ENCODE measurements at regions not wholly inside any gene's neighbourhood (a gene's known extent, or its start where the extent isn't known, plus 50 kb on each side); places are given as distances from the start of the nearest gene placed in this dataset.

DNA sequence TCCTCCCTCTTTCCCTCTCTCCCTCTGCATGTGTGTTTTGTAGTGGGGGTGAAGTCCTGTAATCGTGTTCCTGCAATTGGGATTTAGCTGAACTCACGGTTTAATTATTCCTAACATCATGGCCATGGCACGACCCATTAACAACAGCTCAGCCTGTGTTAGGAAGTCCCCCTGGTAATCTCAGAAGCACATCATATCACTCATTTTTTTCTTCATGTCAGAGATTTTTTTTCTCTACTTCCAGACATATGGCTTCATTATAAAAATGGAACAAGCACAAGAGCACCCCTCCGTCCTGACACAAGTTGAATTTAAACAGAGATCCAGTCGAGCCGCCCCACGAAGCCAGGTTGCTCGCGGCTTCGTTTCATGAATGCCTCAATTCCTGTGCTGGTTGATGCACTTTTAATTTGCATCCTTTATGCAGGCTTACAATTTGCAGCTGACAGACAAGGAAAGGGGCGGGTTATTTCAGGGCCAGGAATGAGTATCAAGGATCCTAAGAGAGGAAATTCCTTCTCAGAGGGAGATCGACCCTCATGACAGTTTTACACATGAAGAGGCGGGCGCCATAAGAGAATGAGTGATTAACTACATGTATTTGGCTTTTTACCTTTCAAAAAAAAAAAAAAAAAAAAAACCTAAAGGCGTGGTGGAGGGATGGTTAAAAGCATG, 192.9 kb downstream of the MAF start:
- ChIA-PET POLR2A (no interaction called here), CTCF (ENCODE audit: low intra/inter-chr PET ratio, low total read pairs) (no interaction called here)
- no peak overlapping the region for H3K4me2 ChIP-seq (ENCODE audit: low read depth, low read length)
- H3K27me3 ChIP-seq (ENCODE audit: control insufficient read depth in 1 of 2, insufficient read depth in 2 of 2, low read length in 2 of 2) = no peaks in the 10 kb centered on the region; a peak in 1 of 5 replicates
- H4K20me1 ChIP-seq (ENCODE audit: insufficient read depth, low read length) = no peaks in the 10 kb centered on the region
- no peaks in the 10 kb centered on the region for H3K36me3 ChIP-seq (replicated peaks in 1 of 2; ENCODE audit: control insufficient read depth in 1 of 2, insufficient read depth in 2 of 2, low read length in 2 of 2)
- H3K9ac ChIP-seq (ENCODE audit: insufficient read depth, low read depth, low read length) = no peak overlapping the region
- FAIRE-seq (no peak), DNase-seq (ENCODE audit: low spot score) (no peak), ATAC-seq (no peak)
- intact Hi-C loops (cut with micrococcal nuclease; ENCODE audit: unreplicated experiment) = no loop called here
- H2AFZ ChIP-seq (ENCODE audit: low read length) = no peak overlapping the region
- TF ChIP-seq, protein P1, sequence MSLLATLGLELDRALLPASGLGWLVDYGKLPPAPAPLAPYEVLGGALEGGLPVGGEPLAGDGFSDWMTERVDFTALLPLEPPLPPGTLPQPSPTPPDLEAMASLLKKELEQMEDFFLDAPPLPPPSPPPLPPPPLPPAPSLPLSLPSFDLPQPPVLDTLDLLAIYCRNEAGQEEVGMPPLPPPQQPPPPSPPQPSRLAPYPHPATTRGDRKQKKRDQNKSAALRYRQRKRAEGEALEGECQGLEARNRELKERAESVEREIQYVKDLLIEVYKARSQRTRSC (CRISPR knock-in tag; IDR thresholded peaks at IDR 0.05; ENCODE audit: low read depth) = no peak
- TF ChIP-seq ZNF235 (CRISPR knock-in tag; IDR thresholded peaks at IDR 0.05; ENCODE audit: borderline replicate concordance) = no peak
- TF ChIP-seq FOXO1 (CRISPR knock-in tag; IDR thresholded peaks at IDR 0.05) = no peak
- no peak for TF ChIP-seq ZNF383 (CRISPR knock-in tag; IDR thresholded peaks at IDR 0.05; ENCODE audit: borderline replicate concordance)
- TF ChIP-seq ZBTB3 (CRISPR knock-in tag; IDR thresholded peaks at IDR 0.05; ENCODE audit: borderline replicate concordance, low read depth) = no peak
- no peak for TF ChIP-seq HNF4A (CRISPR knock-in tag; IDR thresholded peaks at IDR 0.05)
- TF ChIP-seq CREM (IDR thresholded peaks at IDR 0.05) = no peak
- TF ChIP-seq CREM (CRISPR knock-in tag; IDR thresholded peaks at IDR 0.05) = no peak
- no peak for TF ChIP-seq ZNF18 (CRISPR knock-in tag; IDR thresholded peaks at IDR 0.05; ENCODE audit: insufficient replicate concordance)
- TF ChIP-seq CBX1 (IDR thresholded peaks at IDR 0.05; ENCODE audit: low read depth) = no peak
- no peak for TF ChIP-seq ZNF724P (CRISPR knock-in tag; IDR thresholded peaks at IDR 0.05; ENCODE audit: borderline replicate concordance)
- no peak for TF ChIP-seq GATA4 (IDR thresholded peaks at IDR 0.05; ENCODE audit: borderline replicate concordance, low read depth)
- no peak for TF ChIP-seq CAMTA2 (CRISPR knock-in tag; IDR thresholded peaks at IDR 0.05; ENCODE audit: borderline replicate concordance)
- TF ChIP-seq, protein P2, sequence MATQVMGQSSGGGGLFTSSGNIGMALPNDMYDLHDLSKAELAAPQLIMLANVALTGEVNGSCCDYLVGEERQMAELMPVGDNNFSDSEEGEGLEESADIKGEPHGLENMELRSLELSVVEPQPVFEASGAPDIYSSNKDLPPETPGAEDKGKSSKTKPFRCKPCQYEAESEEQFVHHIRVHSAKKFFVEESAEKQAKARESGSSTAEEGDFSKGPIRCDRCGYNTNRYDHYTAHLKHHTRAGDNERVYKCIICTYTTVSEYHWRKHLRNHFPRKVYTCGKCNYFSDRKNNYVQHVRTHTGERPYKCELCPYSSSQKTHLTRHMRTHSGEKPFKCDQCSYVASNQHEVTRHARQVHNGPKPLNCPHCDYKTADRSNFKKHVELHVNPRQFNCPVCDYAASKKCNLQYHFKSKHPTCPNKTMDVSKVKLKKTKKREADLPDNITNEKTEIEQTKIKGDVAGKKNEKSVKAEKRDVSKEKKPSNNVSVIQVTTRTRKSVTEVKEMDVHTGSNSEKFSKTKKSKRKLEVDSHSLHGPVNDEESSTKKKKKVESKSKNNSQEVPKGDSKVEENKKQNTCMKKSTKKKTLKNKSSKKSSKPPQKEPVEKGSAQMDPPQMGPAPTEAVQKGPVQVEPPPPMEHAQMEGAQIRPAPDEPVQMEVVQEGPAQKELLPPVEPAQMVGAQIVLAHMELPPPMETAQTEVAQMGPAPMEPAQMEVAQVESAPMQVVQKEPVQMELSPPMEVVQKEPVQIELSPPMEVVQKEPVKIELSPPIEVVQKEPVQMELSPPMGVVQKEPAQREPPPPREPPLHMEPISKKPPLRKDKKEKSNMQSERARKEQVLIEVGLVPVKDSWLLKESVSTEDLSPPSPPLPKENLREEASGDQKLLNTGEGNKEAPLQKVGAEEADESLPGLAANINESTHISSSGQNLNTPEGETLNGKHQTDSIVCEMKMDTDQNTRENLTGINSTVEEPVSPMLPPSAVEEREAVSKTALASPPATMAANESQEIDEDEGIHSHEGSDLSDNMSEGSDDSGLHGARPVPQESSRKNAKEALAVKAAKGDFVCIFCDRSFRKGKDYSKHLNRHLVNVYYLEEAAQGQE (IDR thresholded peaks at IDR 0.05; ENCODE audit: borderline replicate concordance in 1 of 2, low read depth in 1 of 2, low read length in 2 of 2) = no peak
- no peak for TF ChIP-seq ZNF772 (CRISPR knock-in tag; IDR thresholded peaks at IDR 0.05)
- no peak for TF ChIP-seq HCFC1 (IDR thresholded peaks at IDR 0.05; ENCODE audit: low read depth, low read length)
- no peak for TF ChIP-seq ASH2L (IDR thresholded peaks at IDR 0.05; ENCODE audit: insufficient read length, low read depth, low read length)
- TF ChIP-seq, protein P3, sequence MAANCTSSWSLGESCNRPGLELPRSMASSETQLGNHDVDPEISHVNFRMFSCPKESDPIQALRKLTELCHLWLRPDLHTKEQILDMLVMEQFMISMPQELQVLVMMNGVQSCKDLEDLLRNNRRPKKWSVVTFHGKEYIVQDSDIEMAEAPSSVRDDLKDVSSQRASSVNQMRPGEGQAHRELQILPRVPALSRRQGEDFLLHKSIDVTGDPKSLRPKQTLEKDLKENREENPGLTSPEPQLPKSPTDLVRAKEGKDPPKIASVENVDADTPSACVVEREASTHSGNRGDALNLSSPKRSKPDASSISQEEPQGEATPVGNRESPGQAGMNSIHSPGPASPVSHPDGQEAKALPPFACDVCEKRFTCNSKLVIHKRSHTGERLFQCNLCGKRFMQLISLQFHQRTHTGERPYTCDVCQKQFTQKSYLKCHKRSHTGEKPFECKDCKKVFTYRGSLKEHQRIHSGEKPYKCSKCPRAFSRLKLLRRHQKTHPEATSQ (CRISPR knock-in tag; IDR thresholded peaks at IDR 0.05; ENCODE audit: borderline replicate concordance) = no peak
- TF ChIP-seq SIN3B (IDR thresholded peaks at IDR 0.05; ENCODE audit: low read length) = no peak
- H3K9me3 ChIP-seq (ENCODE audit: low read length) = no peaks in the 10 kb centered on the region
- BruUV-seq (replicated peaks) = no TSS peak
- in situ Hi-C loops (cut with HindIII; ENCODE audit: extremely low pct_ligation_motif_present, low pct_unique_long_range_greater_than_20kb) = no loop called here
- no peak overlapping the region for H3K4me3 ChIP-seq (replicated peaks in 1 of 3; ENCODE audit: insufficient read depth in 1 of 3, low read depth in 2 of 3, low read length in 3 of 3)
- H3K4me1 ChIP-seq (ENCODE audit: insufficient read depth, low read length) = no peaks in the 10 kb centered on the region
- WGBS (ENCODE audit: low lambda C conversion rate) = 56% methylated on average over 15 of the region's 15 CpGs
- no peaks in the 10 kb centered on the region for H3K79me2 ChIP-seq (ENCODE audit: insufficient read depth, low read length)
- H3K27ac ChIP-seq (ENCODE audit: extremely low read length, insufficient read depth, low read length) = no peak overlapping the region
